ENCODE measurements at regions not wholly inside any gene's neighbourhood (a gene's known extent, or its start where the extent isn't known, plus 50 kb on each side); places are given as distances from the start of the nearest gene placed in this dataset.
A peak's percentile ranks its signal among the peaks of the same experiment; 100 is the strongest.
"Not testable (repeated sequence)": the region's sequence is repeated elsewhere in the genome, so short reads cannot be mapped to it uniquely, and the experiment has no call there.

GRCh38 chr2:166831930-166832329 is 56.4 kb upstream of the XIRP2 start:
- DNase-seq: no peak

- DNase-seq: no peak
These were observed 62.4 kb upstream of the XIRP2 start for GRCh38 chr2:166825914-166826313.

- DNase-seq: no peak
These were observed 73.9 kb upstream of the XIRP2 start for GRCh38 chr2:166814335-166814734.

GRCh38 chr2:166812166-166812891 is 76.0 kb upstream of the XIRP2 start:
- no peak for DNase-seq

- no peak for DNase-seq
These were observed 82.5 kb upstream of the XIRP2 start for GRCh38 chr2:166805753-166806152.

GRCh38 chr2:166803373-166804000 is 84.8 kb upstream of the XIRP2 start:
- peak; percentile 78 for DNase-seq

- DNase-seq: no peak
These were observed 85.8 kb upstream of the XIRP2 start for GRCh38 chr2:166802475-166802874.

GRCh38 chr2:166792808-166793207 is 95.5 kb upstream of the XIRP2 start:
- DNase-seq: no peak

GRCh38 chr2:166786707-166787106 is 101.6 kb upstream of the XIRP2 start:
- no peak for DNase-seq

- peak; percentile 92 for DNase-seq
These were observed 103.9 kb upstream of the XIRP2 start for GRCh38 chr2:166784296-166784946.

GRCh38 chr2:166775176-166775575 is 113.1 kb upstream of the XIRP2 start:
- no peak for DNase-seq

- DNase-seq: no peak
These were observed 114.9 kb upstream of the XIRP2 start for GRCh38 chr2:166773308-166773949.

- no peak for DNase-seq
These were observed 119.7 kb upstream of the XIRP2 start for GRCh38 chr2:166768393-166769123.

GRCh38 chr2:166766769-166767322 is 121.4 kb upstream of the XIRP2 start:
- DNase-seq: not testable (repeated sequence)

- no peak for DNase-seq
These were observed 122.1 kb upstream of the XIRP2 start for GRCh38 chr2:166766220-166766619.

- no peak for DNase-seq
These were observed 123.1 kb upstream of the XIRP2 start for GRCh38 chr2:166765141-166765540.

GRCh38 chr2:166764702-166765101 is 123.6 kb upstream of the XIRP2 start:
- DNase-seq: no peak

GRCh38 chr2:166764216-166764615 is 124.1 kb upstream of the XIRP2 start:
- DNase-seq: no peak

GRCh38 chr2:166762746-166763145 is 125.5 kb upstream of the XIRP2 start:
- no peak for DNase-seq

- no peak for DNase-seq
These were observed 129.3 kb upstream of the XIRP2 start for GRCh38 chr2:166758956-166759355.

GRCh38 chr2:166750624-166751023 is 137.7 kb upstream of the XIRP2 start:
- no peak for DNase-seq

- DNase-seq: not testable (repeated sequence)
These were observed 144.2 kb upstream of the XIRP2 start for GRCh38 chr2:166744117-166744516.

GRCh38 chr2:166743482-166743881 is 144.8 kb upstream of the XIRP2 start:
- not testable (repeated sequence) for DNase-seq
